ENCODE measurements at regions not wholly inside any gene's neighbourhood (a gene's known extent, or its start where the extent isn't known, plus 50 kb on each side); places are given as distances from the start of the nearest gene placed in this dataset.

DNA sequence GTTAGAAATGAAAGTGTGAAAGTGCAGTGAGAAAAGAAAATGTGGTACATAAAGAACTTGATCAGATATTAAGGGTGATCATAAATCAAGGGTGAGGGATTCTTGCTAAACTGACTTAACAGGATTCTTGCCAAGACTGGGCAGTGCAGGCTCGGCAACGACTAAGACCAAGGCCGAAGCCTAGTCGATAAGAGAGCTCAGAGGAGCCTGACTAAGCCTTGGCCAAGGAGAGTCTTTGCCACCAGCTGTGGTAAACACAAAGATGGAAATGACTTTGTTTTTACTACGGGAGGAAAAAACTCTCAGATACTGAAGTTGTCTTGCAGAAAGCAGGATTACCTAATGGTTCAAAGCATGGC lies 196.6 kb downstream of the LY86 start:
- TF ChIP-seq, protein P1, sequence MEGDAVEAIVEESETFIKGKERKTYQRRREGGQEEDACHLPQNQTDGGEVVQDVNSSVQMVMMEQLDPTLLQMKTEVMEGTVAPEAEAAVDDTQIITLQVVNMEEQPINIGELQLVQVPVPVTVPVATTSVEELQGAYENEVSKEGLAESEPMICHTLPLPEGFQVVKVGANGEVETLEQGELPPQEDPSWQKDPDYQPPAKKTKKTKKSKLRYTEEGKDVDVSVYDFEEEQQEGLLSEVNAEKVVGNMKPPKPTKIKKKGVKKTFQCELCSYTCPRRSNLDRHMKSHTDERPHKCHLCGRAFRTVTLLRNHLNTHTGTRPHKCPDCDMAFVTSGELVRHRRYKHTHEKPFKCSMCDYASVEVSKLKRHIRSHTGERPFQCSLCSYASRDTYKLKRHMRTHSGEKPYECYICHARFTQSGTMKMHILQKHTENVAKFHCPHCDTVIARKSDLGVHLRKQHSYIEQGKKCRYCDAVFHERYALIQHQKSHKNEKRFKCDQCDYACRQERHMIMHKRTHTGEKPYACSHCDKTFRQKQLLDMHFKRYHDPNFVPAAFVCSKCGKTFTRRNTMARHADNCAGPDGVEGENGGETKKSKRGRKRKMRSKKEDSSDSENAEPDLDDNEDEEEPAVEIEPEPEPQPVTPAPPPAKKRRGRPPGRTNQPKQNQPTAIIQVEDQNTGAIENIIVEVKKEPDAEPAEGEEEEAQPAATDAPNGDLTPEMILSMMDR (IDR thresholded peaks at IDR 0.05): no peak
- no peak for TF ChIP-seq POLR2A (IDR thresholded peaks at IDR 0.05)

All from body of pancreas (tissue), 4 donors.